ENCODE measurements at regions not wholly inside any gene's neighbourhood (a gene's known extent, or its start where the extent isn't known, plus 50 kb on each side); places are given as distances from the start of the nearest gene placed in this dataset.

GRCh38 chr13:21901811-21902708 is 231.2 kb downstream of the FGF9 start:
- TF ChIP-seq CTCF (IDR thresholded peaks at IDR 0.05; ENCODE audit: insufficient read depth, low read depth, low read length): no peak
- CTCF ChIA-PET: no interaction called here
- Histone ChIP-seq H3K4me3 (ENCODE audit: low read depth, low read length) (no peak overlapping the region), H3K36me3 (ENCODE audit: control insufficient read depth, insufficient read depth, low read length) (no peaks in the 10 kb centered on the region), H3K27me3 (ENCODE audit: control insufficient read depth, insufficient read depth, low read length) (no peaks in the 10 kb centered on the region)
- POLR2A ChIA-PET: no interaction called here
- DNase-seq (ENCODE audit: low read depth): no peak

GRCh38 chr13:21902709-21903098 is 231.8 kb downstream of the FGF9 start:
- no peak for TF ChIP-seq CTCF (IDR thresholded peaks at IDR 0.05; ENCODE audit: insufficient read depth, low read depth, low read length)
- CTCF ChIA-PET: no interaction called here
- Histone ChIP-seq H3K36me3 (ENCODE audit: control insufficient read depth, insufficient read depth, low read length) (no peaks in the 10 kb centered on the region), H3K4me3 (ENCODE audit: low read depth, low read length) (no peak overlapping the region), H3K27me3 (ENCODE audit: control insufficient read depth, insufficient read depth, low read length) (no peaks in the 10 kb centered on the region)
- DNase-seq (ENCODE audit: low read depth): no peak
- POLR2A ChIA-PET: no interaction called here

- ChIA-PET CTCF (no interaction called here), POLR2A (no interaction called here)
- DNase-seq (ENCODE audit: low read depth): no peak
Measured at GRCh38 chr13:21905486-21905885, 234.6 kb downstream of the FGF9 start.

GRCh38 chr13:21909331-21909730 is 238.5 kb downstream of the FGF9 start:
- ChIA-PET CTCF (no interaction called here), POLR2A (no interaction called here)
- DNase-seq (ENCODE audit: low read depth): no peak
- H3K27me3 ChIP-seq (ENCODE audit: control insufficient read depth, insufficient read depth, low read length): no peaks in the 10 kb centered on the region
- H3K36me3 ChIP-seq (ENCODE audit: control insufficient read depth, insufficient read depth, low read length): no peaks in the 10 kb centered on the region
- TF ChIP-seq CTCF (IDR thresholded peaks at IDR 0.05; ENCODE audit: insufficient read depth, low read depth, low read length): no peak
- no peak overlapping the region for H3K4me3 ChIP-seq (ENCODE audit: low read depth, low read length)

More at GRCh38 chr13:21905486-21905885, 234.6 kb downstream of the FGF9 start:
- Histone ChIP-seq H3K27me3 (ENCODE audit: control insufficient read depth, insufficient read depth, low read length) (no peaks in the 10 kb centered on the region), H3K36me3 (ENCODE audit: control insufficient read depth, insufficient read depth, low read length) (no peaks in the 10 kb centered on the region), H3K4me3 (ENCODE audit: low read depth, low read length) (no peak overlapping the region)
- TF ChIP-seq CTCF (IDR thresholded peaks at IDR 0.05; ENCODE audit: insufficient read depth, low read depth, low read length): no peak

- no peak for TF ChIP-seq CTCF (IDR thresholded peaks at IDR 0.05; ENCODE audit: insufficient read depth, low read depth, low read length)
- H3K36me3 ChIP-seq (ENCODE audit: control insufficient read depth, insufficient read depth, low read length): no peaks in the 10 kb centered on the region
- ChIA-PET CTCF (no interaction called here), POLR2A (no interaction called here)
- no peaks in the 10 kb centered on the region for H3K27me3 ChIP-seq (ENCODE audit: control insufficient read depth, insufficient read depth, low read length)
- no peak for DNase-seq (ENCODE audit: low read depth)
- no peak overlapping the region for H3K4me3 ChIP-seq (ENCODE audit: low read depth, low read length)
Measured at GRCh38 chr13:21910546-21910945, 239.7 kb downstream of the FGF9 start.

Data from BJ (cell line).